ENCODE measurements at regions not wholly inside any gene's neighbourhood (a gene's known extent, or its start where the extent isn't known, plus 50 kb on each side); places are given as distances from the start of the nearest gene placed in this dataset.

DNA sequence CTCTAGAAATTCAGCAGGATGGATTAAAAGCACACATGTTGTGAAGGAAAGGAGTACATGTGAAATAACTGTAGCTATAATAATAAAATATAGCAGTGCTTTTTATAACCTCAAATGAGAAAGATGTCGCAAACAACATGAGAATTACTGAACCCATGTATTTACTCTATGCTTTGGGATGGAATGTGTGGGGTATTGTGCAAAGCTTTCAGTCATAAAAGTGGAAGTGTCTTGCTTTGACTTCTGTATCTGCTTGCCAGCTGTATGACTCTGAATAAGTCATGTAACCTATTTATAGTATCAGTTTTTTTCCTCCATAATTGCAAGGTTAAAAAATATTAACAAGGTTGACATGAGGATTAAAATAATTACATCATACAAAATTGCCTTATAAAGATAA is 519.3 kb upstream of the CADM2 start:
- no peak for ATAC-seq

DNA sequence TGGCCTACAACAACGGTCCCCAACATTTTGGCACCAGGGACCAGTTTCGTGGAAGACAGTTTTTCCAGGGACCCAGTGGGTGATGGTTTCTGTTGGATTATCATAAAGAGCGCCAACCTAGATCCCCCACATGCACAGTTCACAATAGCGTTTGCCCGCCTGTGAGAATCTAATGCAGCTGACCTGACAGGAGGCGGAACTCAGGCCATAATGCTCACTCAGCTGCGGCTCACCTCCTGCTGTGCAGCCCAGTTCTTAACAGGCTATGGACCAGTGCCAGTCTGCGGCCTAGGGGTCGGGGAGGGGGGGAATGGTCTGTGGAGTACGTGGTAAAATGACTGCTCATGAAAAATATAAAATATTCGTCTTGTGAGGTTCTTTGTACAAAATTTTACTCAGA is 518.5 kb upstream of the CADM2 start:
- ATAC-seq = no peak

DNA sequence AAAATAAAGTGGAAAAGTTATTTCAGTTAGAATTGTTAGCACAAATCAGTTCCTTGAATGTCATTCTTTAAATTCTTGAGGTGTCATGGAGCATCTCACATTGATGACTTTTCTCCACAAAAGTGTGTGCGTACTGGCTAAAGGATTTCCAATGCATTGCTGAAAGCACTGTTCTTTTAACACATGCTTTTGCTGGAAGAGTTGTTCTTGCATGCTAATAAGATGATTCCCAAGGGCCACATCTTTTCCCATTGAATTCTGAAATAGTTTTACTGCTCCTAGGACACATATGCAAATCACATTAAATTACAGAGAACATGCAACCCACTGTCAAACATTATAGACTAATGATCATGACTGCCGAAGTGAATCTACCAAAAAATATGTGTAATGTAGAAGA is 516.3 kb upstream of the CADM2 start:
- ATAC-seq = no peak

DNA sequence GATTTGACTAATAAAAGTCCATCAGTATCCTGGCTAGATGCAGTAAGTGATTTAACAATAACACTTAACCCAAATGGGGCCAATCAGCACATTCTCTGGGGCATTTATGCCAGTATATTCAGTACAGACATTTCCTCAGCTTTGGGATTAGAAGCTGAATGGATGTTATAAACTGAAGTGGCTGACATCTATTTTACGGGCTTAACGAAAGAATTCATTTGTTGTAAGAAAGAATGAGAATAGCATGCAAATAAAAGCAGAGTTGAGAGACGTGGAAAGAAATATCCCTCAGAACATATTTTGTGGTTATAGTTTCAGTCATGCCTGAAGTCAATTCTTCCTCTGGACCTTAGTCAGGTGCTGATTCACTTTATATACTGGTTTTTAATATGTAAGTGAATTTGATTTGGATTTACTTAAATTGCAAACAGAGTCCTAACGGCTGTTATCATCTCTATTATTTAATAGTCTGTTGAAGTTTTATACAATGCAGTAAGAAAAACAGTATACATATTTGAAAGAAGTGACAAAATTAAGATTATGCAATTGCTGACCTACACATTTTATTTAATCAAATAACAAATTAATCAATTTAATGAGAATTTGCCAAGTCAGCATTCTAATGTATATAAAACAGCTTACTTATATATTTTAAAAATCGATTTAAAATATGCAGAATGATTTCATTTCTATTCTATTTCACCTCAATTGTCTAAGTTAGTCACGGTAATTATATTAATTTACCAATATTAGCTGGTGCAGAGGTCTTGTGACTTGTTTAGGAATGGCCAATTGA is 513.9 kb upstream of the CADM2 start:
- ATAC-seq = no peak

DNA sequence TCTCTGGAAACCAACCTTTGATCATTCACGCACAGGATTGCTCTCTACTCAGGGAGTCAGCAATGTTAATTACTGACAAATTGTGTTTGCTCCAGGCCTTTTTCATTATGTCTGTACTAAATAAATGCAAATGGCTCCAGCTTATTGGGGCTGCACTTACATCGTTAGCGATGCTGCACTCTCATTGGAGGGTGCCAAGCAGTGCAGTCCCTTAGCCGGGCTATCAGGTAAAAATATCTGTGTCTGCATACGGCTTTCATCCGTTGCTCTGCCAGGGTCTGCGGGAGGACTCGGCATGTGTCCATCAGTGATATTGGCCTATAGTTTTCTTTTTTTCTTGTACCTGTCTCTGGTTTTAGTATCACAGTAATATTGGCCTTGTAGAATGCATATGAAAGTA is 471.5 kb upstream of the CADM2 start:
- ATAC-seq = no peak

DNA sequence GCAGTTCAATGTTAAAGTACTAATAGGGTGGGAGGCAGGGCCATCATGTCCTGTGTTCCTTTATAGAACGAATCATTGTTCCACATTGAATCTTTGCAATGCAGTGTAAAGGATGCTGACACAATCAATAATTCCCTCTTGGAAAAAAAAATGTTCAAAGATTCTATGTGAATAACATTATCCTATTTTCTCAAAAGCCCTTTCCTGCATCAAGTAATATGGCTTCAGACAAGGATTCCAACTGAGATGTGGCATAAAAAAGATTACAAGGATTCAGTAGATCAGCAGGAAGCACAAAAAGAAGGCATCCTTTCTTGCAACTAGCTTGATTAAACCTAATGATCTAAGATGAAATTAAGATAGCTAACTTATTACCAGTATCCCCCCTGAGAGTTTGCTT is 454.0 kb upstream of the CADM2 start:
- no peak for ATAC-seq

DNA sequence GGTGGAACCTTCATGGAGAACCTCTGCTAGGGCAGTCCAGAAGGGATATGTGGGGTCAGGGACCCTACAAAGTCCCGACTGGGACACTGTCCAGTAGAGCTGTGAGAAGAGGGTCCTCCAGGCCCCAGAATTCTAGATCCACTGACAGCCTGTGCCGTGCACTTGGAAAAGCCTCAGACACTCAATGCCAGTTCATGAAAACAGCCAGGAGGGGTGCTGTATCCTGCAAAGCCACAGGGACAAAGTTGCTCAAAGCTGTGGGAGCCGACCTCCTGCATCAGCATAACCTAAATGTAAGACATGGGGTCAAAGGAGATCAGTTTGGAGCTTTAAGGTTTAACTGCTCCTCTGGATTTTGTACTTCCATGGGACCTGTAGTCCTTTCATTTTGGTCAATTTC is 448.8 kb upstream of the CADM2 start:
- no peak for ATAC-seq

DNA sequence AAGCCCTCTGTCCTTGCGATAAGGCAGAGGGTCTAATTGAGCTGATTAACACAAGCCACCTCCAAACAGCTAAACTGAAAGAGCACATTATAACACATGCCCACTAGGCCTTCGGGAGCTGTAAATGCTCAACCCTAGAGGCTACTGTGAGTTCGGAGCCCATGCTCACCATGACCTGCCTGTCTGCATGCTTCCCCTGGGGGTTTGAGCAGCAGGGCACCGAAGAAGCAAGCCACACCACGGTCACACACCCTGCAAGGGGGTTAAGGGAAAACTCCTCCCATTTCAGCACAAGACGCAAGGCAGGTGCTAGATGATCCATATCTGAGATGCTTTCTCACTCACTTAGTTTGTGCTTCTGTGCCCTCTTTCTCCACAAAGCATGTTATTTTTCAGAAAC is 435.9 kb upstream of the CADM2 start:
- ATAC-seq = no peak

DNA sequence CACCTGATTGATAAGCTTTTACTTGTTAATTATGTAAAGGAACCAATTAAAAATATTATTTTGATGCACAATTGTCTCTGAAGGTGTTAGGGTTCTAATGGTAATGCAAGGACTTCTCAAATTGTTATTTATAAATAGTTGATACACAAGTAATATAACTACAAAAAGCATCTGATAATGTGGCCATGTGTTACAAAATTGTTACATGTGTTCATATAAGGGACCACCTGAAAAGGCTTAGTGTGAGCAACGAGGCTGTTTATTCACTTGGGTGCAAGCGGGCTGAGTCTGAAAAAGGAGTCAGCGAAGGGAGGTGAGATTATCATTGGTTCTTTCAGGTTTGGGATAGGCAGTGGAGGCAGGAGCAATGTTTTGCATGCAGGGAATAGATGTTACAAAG is 421.9 kb upstream of the CADM2 start:
- ATAC-seq = no peak

DNA sequence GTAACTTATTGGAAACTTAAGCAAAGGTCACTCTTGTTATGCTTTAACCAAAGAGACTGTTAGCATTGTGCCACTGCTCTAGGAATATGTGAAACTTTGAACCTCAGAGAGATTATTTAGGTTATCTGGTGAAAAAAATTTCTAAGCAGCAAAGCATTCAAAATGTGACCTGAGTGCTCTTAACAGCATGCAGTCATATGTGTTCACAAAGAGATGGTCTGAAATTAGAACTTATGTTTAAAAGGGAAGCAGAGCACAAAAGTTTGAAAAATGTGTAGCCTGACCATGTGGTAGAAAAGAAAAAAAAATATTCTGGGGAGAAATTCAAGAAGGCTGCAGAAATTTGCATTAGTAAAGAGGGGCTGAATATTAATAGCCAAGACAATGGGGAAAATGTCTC is 420.2 kb upstream of the CADM2 start:
- ATAC-seq = no peak

DNA sequence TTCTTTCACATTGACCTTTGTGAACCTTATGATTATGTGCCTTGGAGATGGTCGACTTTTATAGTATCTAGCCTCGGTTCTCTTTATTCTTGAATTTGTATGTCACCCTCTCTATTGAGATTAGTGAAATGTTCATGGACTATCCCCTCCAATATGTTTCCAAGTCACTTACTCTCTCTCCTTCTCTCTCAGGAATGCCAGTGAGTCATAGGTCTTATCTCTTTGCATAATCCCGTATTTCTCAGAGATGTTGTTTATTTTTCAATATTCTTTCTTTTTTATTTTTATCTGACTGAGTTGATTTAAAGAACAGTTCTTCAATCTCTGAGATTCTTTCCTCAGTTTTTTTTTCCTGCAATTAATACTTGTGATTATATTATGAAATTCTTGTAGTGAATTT is 411.6 kb upstream of the CADM2 start:
- no peak for ATAC-seq

DNA sequence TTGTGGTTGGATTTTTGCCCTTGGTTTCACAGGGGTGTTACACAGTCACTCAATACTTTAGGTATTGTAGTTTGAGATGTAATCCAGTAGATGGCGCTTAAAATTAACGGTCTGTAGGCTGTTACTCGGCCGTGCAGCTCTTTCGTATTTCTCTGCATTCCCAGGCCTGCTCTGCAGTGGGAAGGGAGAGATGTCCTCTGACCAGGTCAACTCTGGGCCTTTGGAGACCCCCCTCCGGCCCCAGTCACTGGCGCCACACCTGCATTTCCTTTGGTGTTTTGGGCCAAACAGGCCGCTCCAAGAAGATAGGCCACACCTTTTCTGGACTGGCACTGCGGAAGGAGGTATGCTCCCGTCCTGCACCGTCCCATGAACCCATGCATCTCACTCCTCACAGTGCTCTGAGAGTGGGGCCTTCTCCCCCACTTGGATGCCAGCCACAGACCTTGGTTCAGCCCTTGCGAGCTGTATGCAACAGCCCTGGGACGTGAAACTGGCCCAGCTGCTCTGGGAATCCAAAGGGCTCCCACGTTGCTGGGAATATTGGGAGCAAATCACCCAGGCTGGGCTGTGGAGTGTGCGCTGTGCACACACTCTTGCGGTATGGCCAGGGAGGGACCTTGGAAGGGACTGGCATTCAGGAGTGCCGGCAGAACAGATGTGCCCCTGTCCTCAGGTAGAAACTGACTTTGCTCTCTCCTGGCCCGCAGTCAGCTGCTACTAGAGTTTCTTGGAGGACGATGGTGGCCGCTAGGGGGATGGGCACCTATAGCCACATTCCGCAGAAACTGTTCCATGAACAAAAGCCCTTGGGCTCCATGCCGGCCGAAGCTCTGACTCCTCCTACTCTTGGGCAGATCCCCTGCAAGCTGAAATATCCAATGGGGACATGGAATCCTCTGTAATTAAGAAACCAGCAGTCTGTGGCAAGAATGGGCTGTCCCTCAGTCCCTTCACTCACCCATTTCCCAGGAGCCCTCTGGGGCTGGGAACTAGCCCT is 410.5 kb upstream of the CADM2 start:
- peak; percentile 51 for ATAC-seq

DNA sequence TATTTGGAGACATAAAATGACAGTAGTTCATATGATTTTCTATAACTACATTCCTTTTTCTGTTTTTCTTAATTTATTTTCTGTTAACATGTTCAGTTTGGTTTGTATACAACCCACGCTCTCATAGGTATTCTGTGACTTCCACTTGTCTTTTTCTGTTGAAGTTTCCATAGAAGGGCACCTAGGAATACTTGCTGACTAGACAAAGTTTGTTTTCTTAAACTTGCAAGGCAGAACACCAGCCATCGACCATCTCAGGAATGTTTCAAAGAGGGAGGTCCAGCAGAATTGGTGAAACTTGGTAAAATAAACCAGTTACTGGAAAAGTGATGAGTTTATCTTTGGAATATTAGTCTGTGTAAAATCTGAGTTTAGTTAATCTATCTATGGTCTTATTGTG is 403.2 kb upstream of the CADM2 start:
- no peak for ATAC-seq

DNA sequence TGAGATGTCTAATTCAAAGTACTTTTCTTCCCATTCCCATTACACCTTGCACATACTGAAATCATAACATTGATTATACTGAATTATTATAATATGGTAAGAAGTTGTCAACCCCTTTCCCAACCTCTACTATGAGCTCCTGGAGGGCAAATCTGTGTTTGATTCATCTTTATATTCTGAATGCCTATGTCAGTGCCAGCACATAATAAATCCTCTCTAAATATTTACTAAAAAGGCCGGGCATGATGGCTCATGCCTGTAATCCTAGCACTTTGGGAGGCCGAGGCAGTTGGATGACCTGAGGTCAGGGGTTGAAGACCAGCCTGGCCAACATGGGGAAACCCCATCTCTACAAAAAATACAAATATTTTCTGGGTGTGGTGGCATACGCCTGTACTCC is 392.5 kb upstream of the CADM2 start:
- no peak for ATAC-seq

DNA sequence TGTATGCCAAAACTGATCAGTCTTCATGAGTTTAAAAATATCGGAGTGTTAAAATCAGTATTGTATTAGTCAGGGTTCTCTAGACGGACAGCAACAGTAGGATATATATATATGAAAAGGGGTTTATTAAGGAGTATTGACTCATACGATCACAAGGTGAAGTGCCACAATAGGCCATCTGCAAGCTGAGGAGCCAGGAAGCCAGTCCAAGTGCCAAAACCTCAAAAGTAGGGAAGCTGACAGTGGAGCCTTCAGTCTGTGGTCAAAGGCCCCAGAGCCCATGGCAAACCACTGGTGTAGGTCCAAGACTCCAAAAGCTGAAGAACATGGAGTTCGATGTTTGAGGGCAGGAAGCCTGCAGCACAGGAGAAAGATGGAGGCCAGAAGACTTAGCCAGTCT is 391.0 kb upstream of the CADM2 start:
- no peak for ATAC-seq

DNA sequence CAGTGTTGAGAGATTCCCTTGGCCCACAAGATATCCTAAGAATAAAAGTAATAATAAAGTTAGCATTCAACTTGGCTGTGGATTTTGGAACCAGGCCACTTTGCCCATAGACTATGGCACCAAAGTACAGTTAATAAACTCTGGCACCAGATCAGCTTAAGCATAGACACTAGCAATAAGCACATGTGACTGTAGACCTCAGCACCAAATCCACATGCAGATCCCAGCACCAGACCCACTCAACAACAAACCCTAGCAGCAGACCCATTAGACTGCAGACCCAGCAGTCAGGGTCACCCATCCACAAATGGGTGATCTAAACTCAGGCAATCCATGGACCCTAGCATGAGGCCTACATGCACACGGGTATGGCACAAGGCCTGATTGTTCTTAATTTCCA is 384.8 kb upstream of the CADM2 start:
- ATAC-seq = no peak

DNA sequence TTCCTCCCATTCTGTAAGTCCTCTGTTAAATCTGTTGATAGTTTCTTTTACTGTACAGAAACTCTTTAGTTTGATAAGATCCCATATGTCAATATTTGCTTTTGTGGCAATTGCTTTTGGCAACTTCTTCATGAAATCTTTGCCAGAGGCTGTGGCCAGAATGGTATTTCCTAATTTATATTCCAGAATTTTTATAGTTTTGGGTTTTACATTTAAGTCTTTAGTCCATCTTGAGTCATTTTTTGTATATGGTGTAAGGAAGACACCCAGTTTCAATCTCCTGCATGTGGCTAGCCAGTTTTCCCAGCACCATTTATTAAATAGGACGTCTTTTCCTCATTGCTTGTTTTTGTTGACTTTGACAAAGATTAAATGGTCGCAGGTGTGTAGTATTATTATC is 372.4 kb upstream of the CADM2 start:
- ATAC-seq = no peak

DNA sequence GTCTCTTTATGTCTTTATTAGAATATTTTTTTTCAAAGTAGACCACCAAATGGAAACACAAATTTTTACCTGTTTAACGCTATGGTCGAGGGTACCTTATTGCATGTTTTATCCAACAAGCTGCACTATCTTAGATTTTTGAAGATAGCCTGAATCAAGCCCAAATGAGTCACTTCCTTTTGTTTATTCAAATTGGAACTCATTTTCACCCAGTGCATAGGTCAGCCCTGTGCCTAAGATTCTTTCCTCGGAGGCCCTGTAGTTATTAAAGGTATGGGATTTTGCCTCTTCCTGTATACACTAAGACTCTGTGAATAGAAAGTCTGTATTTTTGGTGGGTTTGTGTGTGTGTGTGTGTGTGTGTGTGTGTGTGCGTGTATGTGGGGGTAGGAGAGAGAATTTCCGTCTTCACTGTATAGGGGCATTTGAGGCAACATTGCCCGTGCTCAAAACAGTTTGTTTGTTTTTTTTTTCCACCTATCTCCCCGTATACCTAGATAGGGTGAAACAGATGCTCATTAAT is 358.0 kb upstream of the CADM2 start:
- no peak for ATAC-seq

DNA sequence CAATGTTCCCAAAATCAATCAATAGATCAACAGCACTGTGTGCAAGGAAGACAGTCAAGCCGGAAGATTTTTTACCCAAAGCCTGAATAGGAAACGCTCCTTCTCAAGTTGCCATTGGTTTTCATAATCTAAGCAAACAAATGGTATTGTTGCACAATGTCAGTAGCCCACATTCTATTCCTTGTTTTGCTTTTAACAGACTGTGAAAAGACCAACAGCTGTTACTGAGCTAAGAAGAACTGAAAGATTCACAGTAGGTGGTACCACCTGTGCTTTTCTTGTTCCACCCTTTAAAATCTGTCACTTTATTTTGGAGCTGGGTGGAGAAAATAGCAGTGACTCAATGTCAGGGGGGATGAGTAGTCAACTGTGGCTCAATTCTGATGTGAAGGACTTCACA is 357.5 kb upstream of the CADM2 start:
- ATAC-seq = no peak

DNA sequence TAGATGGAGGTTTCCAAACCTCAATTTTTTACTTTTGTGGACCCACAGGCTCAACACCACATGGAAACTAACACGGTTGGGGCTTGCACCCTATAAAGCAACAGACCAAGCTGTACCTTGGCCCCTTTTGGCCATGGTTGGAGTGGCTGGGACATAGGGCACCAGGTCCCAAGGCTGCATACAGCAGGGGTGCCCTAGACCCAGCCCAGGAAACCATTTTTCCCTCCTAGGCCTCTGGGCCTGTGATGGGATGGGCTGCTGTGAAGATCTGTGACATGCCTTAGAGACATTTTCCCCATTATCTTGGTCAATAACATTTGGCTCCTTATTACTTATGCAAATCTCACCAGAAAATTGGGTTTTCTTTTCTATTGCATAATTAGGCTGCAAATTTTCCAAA is 337.0 kb upstream of the CADM2 start:
- no peak for ATAC-seq

DNA sequence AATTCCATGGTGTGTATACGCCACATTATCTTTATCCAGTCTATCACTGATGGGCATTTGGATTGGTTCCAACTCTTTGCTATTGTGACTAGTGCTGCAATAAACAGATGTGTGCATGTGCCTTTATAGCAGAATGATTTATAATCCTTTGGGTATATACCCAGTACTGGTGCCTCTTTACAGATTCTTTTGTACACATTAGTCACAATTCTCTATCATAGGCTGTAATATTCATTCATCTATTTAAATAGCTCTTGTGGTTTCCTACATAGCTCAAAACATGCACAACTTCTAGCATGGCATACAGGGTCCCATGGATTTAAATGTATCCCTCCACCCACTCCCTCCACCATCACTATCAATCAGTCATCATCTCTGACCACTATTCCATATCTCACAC is 324.1 kb upstream of the CADM2 start:
- ATAC-seq = no peak

DNA sequence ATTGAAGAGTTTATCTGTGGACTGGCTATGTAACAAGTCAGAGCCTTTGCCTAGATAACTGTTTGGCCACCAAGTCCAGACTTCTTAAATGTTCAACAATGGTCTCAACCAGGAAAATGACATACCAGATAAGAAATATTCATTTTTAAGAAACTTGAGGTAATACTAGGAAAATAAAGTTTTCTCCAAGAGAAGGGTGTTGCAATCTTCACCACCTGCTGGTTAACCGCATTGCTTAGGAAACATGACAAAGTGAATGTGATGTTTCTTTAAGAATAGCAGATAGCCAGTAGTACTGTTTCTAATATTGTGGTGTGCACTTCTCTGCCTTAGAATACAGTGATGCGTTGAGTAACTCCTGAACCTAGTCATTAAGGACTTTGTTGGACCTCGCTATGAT is 321.5 kb upstream of the CADM2 start:
- no peak for ATAC-seq

DNA sequence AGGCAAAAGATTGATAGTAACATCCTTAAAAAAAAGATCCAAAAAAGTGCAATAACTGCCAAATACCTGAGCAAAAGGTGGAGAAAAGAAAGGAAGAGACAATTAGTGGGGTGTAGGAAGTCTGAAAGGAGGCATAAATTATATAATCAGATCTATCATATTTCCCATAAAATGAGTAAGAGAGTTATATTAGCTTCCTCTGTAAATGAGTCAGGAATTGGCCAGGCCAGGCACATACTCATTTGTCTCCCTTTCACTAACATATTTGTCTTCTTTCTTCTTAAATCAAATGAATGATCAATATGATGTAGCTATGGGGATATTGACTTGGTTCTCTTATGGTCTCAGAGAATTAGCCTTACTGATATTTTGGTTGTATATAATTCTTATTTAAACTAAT is 292.3 kb upstream of the CADM2 start:
- no peak for ATAC-seq

DNA sequence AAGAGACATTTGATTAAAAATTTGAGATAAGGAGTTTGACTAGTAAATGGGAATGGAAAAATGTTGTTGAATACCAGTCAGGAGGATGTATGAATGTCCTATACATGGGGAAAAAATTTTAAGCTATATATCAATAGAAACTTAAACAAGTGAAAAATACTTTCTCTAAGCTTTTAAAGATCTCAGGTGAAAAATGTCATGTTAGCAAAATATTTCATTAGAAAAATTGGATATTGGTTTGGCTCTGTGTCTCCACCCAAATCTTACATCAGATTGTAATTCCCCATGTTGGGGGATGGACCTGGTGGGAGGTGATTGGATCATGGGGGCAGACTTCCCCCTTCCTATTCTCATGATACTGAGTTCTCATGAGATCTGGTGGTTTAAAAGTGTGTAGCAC is 279.6 kb upstream of the CADM2 start:
- ATAC-seq = no peak
